ENCODE measurements at regions not wholly inside any gene's neighbourhood (a gene's known extent, or its start where the extent isn't known, plus 50 kb on each side); places are given as distances from the start of the nearest gene placed in this dataset.

- ATAC-seq (no peak), DNase-seq (ENCODE audit: low read depth, low spot score) (no peak)
- H3K36me3 ChIP-seq (ENCODE audit: control insufficient read depth, insufficient read depth, low read length) = no peaks in the 10 kb centered on the region
- H3K27ac ChIP-seq (ENCODE audit: low read length) = no peak overlapping the region
- peaks cover 6% of the 10 kb centered on the region for H3K9me3 ChIP-seq (ENCODE audit: control insufficient read depth, insufficient read depth, low read depth, low read length)
- TF ChIP-seq REST (IDR thresholded peaks at IDR 0.05; ENCODE audit: insufficient read depth in 1 of 2, low read depth in 2 of 2, low read length in 1 of 2) (no peak), SIN3A (IDR thresholded peaks at IDR 0.05; ENCODE audit: borderline replicate concordance, insufficient read depth, low read depth, low read length) (no peak), POLR2AphosphoS5 (IDR thresholded peaks at IDR 0.05; ENCODE audit: low read depth, low read length) (no peak), CTCF (IDR thresholded peaks at IDR 0.05) (no peak), TCF7L2 (IDR thresholded peaks at IDR 0.05; ENCODE audit: low read depth, low read length) (no peak)
- no peaks in the 10 kb centered on the region for H3K27me3 ChIP-seq (ENCODE audit: control insufficient read depth, insufficient read depth, low read length)
- in situ Hi-C loops (cut with HindIII; ENCODE audit: low pct_unique_long_range_greater_than_20kb, low sequenced_read_pairs) = no loop called here
- no TSS peak for BruUV-seq (replicated peaks)
- ChIA-PET POLR2A (no interaction called here), CTCF (no interaction called here)
- intact Hi-C loops (cut with micrococcal nuclease; ENCODE audit: unreplicated experiment) = no loop called here
- H3K4me1 ChIP-seq (ENCODE audit: control insufficient read depth, insufficient read depth, low read length) = no peaks in the 10 kb centered on the region
- H3K4me3 ChIP-seq (ENCODE audit: low read depth in 2 of 2, low read length in 2 of 2) = no peak overlapping the region
Measured at GRCh38 chr3:103089758-103090157, 654.9 kb downstream of the ZPLD1 start.

GRCh38 chr3:103105206-103105605 is 670.4 kb downstream of the ZPLD1 start:
- intact Hi-C loops (cut with micrococcal nuclease; ENCODE audit: unreplicated experiment) (no loop called here), in situ Hi-C loops (cut with HindIII; ENCODE audit: low pct_unique_long_range_greater_than_20kb, low sequenced_read_pairs) (no loop called here)
- Histone ChIP-seq H3K27ac (ENCODE audit: low read length) (no peak overlapping the region), H3K27me3 (ENCODE audit: control insufficient read depth, insufficient read depth, low read length) (no peaks in the 10 kb centered on the region), H3K9me3 (ENCODE audit: control insufficient read depth, insufficient read depth, low read depth, low read length) (no peaks in the 10 kb centered on the region; the same call in 1 of the 2 replicates), H3K4me1 (ENCODE audit: control insufficient read depth, insufficient read depth, low read length) (no peaks in the 10 kb centered on the region), H3K4me3 (ENCODE audit: low read depth in 2 of 2, low read length in 2 of 2) (no peak overlapping the region), H3K36me3 (ENCODE audit: control insufficient read depth, insufficient read depth, low read length) (no peaks in the 10 kb centered on the region)
- ChIA-PET POLR2A (no interaction called here), CTCF (no interaction called here)
- BruUV-seq (replicated peaks) = no TSS peak
- no peak for DNase-seq (ENCODE audit: low read depth, low spot score)
- ATAC-seq = no peak
- TF ChIP-seq TCF7L2 (IDR thresholded peaks at IDR 0.05; ENCODE audit: low read depth, low read length) (no peak), SIN3A (IDR thresholded peaks at IDR 0.05; ENCODE audit: borderline replicate concordance, insufficient read depth, low read depth, low read length) (no peak), REST (IDR thresholded peaks at IDR 0.05; ENCODE audit: insufficient read depth in 1 of 2, low read depth in 2 of 2, low read length in 1 of 2) (no peak), CTCF (IDR thresholded peaks at IDR 0.05) (no peak), POLR2AphosphoS5 (IDR thresholded peaks at IDR 0.05; ENCODE audit: low read depth, low read length) (no peak)
